Fibroblast of skin of back (primary cell): ENCODE measurements at regions not wholly inside any gene's neighbourhood (a gene's known extent, or its start where the extent isn't known, plus 50 kb on each side); places are given as distances from the start of the nearest gene placed in this dataset.
"Not testable (repeated sequence)": the region's sequence is repeated elsewhere in the genome, so short reads cannot be mapped to it uniquely, and the experiment has no call there.

Experiments
- DNase-seq: peaks from one replicate; pipeline ENCODE4 v3.0.0-alpha.2; 2013

DNA sequence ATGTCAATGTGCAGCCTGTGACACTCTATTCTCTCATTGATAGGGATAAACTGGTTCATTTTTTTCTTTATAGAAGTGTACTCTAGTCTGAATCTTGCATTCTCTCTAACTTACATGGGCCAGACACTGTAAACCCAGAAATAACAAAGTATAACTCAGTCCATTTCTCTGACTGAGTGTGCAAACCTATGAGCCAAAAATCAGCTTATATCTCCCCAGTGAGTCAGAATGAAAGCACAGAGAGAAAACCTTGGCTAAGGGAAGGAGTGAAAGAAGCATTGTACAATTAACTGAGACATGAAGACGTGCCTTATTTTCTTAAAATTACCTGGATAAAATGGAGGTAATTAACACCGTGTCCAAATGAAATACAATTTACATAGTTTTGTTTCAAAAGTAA is 436.9 kb upstream of the IMPG1 start:
- no peak for DNase-seq

DNA sequence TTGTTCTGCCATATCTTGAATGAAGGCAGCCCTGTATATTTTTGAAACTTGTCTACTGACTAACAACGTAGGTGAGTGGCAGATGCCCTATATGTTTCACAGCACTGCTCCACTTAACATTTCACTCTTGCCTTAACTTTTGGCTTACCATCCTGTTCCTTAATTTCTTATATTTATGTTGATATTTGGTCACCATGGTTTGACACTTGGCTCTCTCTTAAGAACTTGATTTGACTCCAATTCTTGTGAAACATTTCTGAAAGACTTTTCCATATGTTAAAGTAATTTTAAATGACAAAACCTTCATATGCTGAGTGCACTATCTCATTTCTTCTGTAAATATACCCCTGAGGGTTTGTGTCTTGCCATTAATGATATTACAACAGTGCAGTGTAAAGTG is 434.3 kb upstream of the IMPG1 start:
- DNase-seq = no peak

DNA sequence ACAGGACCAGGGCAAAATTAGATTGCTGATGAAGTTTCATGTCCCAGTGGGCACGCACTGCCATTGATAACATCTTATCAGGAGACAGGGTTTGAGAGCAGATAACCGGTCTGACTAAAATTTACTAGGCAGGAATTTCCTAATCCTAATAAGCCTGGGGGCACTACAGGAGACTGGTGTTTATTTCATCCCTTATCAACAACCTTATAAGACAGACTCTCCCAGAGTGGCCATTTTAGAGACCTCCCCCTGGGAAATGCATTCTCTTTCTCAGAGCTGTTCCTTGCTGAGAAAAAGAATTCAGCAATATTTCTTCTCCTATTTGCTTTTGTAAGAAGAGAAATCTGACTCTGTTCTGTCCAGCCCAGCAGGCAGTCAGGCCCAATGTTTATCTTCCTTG is 423.4 kb upstream of the IMPG1 start:
- DNase-seq = no peak

DNA sequence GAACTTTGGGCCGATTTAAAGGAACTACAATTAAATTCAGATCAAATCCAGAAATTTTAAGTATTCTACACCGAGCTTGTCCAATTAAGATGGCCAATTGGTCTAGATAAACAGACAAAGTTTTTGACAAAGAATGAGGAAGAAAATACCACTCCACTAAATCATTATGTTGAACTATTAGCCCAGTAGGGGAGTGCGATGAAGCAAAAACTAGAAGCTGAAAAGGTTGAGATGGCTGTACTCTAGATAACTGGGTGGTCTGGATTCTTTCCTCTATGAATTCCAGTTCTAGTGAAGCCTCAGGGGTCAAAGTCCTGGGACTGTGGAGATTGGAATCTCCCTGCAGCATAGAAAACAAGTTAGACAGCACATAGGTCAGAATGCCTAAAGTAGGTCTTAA is 418.9 kb upstream of the IMPG1 start:
- DNase-seq = not testable (repeated sequence)

DNA sequence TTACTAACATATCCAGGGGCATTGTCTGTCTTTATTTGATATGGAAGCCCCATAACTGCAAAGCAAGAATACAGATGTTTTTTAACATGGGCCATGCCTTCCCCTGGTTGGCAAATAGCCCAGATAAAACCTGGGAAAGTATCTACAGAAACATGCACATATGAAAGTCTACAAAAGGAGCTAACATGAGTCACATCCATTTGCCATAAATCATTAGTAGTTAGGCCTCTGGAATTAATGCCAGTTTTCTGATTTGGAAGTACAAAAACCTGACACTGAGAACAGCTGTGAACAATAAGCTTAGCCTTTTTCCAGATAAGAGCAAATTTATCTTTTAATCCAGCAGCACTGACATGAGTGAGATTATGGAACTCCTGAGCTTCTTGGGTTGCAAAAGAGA is 418.0 kb upstream of the IMPG1 start:
- DNase-seq = no peak

DNA sequence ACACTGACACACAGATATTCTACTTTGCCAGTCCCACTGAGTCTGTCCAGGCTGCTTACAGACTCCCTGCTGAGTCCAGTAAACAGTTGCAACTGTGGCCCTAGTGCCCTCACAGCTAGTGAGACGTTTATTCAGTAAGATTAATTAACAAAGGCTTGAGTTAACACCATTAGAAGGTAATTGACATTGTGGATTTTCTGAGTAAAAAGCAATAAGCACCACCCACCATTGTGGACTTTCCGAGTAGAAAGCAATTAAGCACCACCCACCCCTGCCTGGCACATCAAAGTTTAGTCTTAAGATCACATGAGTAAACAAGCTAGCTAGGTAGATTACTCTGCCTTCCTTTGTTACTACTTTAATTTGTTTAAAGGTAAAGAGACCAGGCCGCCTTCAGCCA is 408.6 kb upstream of the IMPG1 start:
- DNase-seq = no peak

DNA sequence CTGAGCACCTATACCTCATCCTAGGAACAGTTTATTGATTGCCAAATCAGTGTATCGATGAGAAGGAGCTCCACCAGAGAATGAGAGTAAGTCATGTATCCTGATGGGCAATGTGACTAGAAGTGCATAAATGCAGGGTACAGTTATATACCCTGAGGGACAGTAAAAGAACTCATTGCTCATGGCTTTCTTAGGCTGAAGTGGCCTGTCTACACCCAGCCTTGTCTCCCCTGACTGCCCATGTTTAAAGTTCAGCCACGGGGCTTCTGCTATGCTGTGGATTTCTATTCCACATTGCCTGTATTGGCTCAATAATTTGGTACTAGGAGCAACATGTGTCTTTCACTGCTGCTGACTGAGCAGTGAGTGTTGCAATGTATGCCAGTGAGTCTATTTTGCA is 400.4 kb upstream of the IMPG1 start:
- DNase-seq = no peak

DNA sequence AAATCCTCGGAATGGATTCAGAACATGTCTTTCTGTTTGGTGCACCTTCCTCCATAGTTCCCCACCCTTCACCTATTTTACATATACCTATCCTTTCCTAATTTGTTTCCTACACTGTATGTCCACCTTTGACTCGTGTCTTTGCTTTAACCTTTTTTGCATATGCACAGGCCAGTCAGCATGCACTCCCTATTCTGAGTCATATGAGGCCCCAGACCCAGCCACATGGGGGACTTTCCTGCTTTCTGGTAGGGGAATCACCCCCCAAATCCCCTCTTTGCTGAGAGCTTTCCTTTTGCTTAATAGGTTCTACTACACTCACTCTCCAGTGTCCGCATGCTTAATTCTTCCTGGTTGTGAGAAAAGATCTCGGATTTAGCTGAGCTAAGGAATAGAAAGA is 393.8 kb upstream of the IMPG1 start:
- no peak for DNase-seq

DNA sequence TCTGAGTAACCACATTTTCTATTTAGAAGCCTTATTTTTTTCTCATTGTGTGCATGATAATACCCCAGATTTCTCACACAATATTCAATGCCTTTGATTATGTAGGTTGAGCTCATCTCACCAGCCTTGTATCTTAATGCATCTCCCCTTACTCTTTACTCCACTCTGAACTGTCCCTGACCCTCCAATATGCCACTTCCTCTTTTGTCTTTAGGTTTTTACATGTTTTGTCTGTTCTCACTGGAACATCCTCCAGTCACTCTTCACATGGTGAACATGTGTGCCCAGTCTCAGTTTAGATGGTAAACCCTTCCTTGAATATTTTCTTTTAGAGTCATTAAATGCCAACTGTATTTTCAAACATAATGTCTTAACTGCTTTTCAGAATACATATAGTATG is 392.9 kb upstream of the IMPG1 start:
- no peak for DNase-seq

DNA sequence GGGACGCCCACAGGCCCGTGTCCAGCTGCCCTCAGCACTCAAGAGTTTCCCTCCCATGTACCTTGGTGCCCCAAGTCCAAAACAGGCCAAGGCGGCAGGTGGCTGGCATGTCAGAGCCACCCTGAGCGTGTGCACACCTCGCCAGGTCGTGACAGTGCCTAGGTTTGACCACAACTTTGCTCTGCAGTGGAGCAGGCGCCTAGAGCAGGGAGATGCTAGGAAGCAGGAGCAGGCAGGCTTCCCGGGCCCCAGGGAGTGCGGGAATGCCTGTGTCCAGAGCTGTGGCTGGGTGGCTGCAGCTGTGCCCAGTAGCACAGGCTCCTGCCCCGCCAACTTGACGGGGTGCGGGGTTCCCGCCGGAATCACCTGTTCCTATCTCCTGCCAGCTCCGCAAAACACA is 380.8 kb upstream of the IMPG1 start:
- no peak for DNase-seq

DNA sequence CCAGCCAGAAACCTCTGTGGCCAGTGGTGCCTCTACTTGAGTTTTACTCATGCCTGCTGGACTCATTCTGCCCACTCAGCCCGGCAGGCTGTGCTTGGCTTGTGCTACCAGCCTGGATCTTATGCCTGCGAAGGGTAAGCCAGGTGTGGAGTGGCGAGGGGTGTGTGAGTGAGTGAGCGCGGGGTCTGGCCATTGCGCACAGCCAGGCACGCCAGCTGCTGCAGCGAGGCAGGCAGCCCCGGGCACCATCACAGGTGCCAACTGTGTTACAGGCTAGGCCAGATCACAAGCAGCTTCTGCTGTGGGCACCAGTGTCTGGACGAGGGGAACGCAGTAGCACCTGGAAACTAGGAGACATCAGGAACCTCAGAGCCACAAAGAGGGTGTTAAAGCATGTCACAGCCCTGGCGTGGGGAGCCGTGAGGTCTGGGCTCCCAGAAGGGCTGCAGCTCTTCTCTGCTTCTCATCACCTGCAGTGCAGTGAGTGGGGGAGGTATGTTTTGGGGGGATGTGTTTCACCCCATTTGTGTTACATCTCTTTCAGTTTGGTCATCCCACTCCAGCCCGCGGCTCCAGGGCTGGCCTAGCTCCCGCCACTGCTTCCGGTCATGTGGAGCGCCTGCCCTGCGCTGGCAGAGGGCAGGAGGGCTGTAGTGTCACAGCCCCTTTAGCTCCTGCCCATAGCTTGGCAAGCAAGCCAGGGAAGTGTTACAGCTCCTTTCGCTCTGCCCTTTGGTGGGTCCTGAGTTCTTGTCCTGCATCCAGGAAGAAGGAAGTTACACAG is 379.7 kb upstream of the IMPG1 start:
- no peak for DNase-seq

DNA sequence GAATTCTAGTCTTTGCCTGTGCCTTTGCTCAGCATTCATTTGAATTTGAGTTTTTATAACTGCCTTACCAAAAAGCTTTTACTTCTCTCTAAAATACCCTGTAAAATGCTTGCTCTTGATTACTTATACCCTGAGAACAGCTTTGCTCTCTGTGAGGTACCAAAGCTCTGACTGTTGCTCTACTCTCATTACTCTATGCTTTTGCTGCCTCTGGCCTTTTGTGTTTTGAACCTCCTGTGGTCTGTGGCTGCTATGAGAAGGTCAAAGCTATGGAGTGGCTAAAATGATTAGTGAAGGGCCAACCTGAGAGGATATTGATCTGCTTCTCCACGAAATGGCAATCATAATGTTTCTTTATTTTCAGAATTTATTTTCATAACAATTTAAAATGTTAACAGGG is 375.6 kb upstream of the IMPG1 start:
- no peak for DNase-seq

DNA sequence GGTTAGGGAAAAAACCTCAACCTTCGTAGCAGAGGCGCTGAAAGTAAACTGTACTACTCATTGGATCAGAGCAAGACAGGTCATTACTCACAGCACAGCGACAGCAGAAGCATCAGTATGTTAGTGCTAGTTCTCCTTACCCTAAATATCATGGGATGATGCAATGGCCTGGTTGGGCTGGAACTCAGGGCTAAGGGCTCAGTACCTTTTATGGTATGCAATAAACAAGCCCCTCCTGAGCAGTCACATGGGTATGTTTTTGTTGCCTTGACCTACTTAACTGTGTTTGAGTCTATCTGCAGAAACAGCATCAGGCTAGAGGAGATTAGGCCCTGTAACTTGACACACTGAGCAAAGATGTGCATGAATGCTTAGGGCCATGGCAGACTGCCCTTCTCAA is 369.4 kb upstream of the IMPG1 start:
- no peak for DNase-seq

DNA sequence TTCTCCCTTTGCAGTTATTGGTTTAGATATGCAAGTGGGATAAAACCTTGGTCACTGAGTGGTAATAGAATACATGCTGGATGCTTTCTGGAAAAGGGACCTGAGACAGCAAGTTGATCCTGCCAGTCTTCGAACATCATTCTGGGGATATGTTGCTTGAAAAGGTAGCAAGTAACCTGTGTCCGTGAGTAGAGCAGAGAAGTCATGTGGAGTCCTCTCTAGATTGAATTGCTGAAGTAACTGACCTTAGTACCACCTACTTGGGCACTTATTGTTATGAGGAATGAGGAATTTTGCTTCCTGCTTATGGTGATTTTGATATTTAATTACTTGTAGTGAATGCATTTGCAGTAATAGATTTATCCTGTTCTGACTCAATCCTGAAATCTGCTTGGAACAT is 367.3 kb upstream of the IMPG1 start:
- no peak for DNase-seq

DNA sequence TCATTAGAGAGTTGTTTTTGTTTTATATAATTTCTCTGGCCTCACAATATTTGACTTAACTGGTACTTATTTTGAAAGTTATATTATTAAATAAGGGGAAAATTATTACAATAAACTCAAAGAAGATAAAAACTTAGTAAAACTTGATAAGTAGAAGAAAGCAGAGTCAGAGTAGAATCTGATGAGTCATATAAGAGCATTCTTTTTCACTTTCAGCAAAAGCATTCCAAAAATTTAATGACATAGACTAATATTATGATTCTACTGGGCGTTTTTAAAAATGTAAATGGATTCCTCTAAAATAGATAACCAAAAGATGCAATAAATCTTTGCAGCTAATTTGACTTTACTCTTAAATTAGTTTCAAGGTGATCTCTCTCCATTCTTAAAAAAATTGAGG is 366.3 kb upstream of the IMPG1 start:
- peak; percentile 2 for DNase-seq

DNA sequence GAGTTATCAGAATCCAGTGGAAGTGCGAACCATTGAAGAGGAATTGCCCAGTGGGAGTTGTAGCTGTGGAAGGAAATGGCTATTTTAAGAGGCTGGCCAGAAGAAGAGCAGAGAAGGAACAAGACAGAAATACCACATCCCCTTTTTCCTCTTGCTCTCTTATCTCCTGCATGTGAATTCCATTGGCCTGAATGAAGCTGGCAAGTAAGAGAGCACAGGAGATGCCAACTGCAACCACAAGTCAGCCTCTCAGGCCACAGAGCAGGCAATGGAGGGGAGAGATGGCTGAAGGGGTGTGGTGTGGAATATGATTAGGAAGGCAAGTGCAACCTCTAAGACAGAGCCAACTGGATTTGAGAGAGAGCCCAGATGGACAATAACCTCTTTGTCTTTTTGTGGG is 362.7 kb upstream of the IMPG1 start:
- peak; percentile 12 for DNase-seq

DNA sequence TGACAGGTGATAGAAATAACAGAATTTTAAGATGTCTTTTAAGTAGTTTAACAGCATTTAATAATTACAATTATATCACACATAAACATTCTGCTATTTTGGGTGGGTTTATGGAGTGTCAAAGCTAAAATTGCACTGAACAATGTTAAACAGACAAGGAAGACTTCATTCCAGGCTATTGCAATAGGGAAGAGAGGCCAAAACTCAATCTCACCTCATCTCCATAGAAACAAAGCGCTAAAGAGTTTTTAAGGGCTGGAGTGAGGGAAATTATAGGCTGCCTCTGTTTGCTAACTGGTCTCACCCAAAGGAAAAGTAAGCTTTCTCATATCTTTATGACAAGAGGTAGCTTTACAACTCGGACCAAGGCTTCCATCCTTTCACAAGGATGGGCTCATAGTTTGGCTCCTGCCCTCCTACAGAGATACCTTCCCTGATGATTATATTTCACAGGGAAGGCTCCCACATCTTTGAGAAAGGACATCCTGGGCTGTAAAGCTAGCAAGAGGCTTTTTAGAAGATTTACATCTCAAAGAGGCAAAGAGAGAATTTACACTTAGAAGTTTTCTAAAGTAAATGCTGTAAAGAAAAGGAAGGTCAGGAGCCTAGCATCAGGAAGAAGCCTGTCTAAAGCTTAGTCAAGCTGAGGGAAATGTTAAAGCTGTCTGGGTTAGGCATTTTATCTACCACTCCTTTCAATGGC is 350.2 kb upstream of the IMPG1 start:
- no peak for DNase-seq

DNA sequence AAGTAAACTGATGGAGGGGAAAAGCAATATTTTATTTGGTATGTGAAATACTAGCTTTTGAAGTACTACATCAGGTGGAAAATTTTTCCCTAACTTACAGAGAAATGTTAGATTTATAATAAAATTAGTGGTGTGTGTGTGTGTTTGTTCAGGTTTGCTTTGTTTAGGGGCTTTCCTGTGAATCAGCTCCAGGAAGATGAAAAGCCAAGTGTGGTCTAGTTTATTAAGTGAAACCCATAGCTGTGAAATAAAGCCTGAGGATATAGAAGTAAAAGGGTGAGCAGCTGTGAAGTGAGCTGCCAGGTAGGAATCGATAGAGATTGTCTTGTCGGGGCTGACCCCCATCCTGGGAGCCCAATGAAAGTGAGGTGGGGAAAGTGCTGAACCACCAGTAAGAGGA is 347.6 kb upstream of the IMPG1 start:
- DNase-seq = no peak

DNA sequence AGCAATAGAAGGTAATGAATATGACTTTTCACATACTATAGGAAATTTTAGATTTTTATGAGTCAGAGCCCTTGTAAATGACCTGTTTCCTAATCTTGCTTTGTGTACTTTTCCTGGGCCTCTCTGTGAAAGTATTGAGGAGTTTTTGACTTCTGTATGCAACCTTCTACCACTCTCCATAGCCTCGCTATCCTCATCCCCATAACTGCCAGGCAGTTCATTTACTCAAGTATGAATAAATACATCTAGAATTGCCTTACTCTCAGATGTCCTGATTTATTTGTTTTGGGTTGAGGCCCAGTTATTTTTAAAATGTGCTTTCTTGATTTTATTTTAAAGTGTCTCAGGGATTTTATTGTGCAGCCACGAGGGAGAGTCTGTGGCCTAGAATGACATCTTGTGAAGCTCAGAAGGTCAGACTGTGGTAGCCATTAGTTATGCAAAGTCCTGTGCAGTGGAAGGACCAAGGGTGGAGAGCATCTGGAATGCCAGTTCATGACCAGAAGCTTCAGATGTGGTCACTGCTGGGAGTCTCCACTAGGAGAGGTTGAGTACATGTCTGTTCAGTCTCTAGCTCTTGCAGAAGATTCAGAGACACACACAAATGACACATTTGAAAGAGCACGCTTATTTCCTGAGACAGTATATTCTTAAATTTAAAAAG is 346.2 kb upstream of the IMPG1 start:
- no peak for DNase-seq

DNA sequence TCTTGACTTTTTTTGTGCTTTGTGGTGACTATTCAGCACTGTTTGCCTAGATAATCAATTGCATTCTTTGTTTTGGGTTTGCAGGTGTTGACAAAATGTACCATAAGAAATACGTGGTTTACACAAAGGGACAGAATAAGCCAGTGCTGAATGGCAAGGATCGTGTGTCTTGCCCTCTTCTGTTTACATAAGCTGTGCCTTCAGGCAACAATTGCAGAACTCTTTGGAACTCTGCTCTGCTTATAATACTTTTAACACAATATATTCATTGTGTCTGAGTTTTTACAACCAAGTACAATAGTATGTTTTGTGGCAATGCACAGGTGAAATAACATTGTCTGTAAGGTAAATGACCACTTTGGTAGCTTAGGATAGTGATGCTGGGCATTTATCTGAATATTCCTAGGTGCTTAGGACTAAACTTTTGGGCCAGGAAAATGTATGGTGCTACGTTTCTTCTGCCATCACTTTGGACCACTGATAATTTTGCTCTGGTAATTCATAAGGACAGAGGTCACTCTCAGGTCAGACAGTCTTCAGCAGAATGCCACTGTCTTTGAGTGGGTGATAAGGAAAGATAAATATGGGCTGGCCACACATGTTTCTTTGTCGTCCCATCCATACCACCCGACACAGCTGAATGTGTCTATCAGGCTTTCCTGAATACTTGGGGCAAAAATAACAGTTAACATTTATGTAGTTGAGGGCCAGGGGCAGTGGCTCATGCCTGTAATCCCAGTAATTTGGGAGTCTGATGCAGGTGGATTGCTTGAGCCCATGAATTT is 344.6 kb upstream of the IMPG1 start:
- no peak for DNase-seq

DNA sequence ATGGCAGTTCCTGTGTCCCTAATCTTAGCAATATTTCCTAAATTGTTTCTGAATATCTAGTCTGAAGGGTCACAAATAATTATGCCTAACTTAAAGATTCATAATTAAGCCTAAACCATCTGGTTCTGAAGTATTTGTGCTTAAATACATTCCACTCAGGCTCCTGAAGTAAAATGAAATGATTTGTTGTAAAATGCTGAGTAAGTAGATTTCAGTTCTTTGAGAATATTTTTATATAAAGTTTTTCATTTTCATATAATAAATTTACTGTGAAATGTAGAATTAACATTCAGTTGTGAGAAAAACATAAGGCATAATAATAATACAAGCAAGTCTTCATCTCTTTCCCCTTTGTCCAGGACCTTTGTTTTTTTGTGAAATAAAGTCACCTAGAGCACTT is 330.6 kb upstream of the IMPG1 start:
- no peak for DNase-seq

DNA sequence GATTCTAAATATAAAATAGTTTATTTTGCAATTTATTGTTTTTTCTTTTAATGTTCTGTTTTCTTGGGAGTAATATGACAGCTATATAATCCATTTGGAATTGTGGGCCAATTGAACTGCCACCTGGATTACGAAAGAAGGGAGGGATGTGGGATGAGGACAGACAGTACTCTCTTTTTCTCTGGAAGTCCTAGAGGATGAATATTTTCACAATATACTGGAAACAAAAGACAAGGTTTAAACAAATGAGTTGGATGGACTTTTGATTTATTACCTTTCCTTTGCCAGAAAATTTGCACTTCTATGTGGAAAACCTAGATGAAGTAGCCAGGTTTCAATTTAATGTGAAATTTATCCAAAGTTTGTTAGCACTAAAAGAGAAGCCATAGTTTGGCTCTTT is 325.5 kb upstream of the IMPG1 start:
- no peak for DNase-seq

DNA sequence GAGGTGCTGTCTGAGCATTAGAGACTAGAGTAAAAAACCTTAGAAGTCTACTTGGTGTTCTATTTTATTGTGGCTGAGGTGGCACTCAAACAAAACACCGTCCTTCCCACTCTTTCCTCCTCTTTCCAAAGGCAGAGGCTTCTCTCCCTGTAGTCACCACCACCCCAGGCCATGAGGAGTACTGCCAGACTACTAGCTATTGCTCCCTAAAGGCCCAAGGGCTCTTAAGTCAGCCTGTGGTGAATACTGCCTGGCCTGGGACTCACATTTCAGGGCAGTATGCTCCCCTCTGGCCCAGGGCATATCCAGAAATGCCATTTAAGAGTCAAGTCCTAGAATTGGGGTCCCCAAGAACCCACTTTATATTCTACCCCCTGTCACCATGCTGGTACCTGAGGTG is 309.7 kb upstream of the IMPG1 start:
- DNase-seq = no peak
